Testis (tissue), 2 donors: ENCODE measurements at regions not wholly inside any gene's neighbourhood (a gene's known extent, or its start where the extent isn't known, plus 50 kb on each side); places are given as distances from the start of the nearest gene placed in this dataset.

Experiments
- CTCF ChIP-seq, 3 experiments: fragments of 450-650 bp in 2 of 3; fragments of 200-600 bp in 1 of 3; sonication (generic) in 1 of 3; IDR thresholded peaks; one replicate each; pipeline ENCODE4 v1.5.1; 2016 to 2019; ENCODE audit warnings: antibody characterized with exemption in 3 of 3, mild to moderate bottlenecking in 2 of 3, moderate library complexity in 1 of 3
- POLR2A ChIP-seq: fragments of 450-650 bp; IDR thresholded peaks from one replicate; pipeline ENCODE4 v1.6.1; 2017; ENCODE audit warnings: antibody characterized with exemption, mild to moderate bottlenecking, moderate library complexity

- TF ChIP-seq CTCF (IDR thresholded peaks at IDR 0.05) (no peak), POLR2A (no peak)
These were observed 801.4 kb downstream of the BCL11A start for GRCh38 chr2:59752071-59752470.
